Transverse colon (tissue), 4 donors: ENCODE measurements at regions not wholly inside any gene's neighbourhood (a gene's known extent, or its start where the extent isn't known, plus 50 kb on each side); places are given as distances from the start of the nearest gene placed in this dataset.

Experiments
- DNase-seq: peaks from one replicate; pipeline ENCODE4 v3.0.0-alpha.2; 2019
- H3K27ac ChIP-seq, 4 donors: fragments of 200-600 bp; sonication (generic); 2 replicates each; pipeline ENCODE4 v1.5.1; 2016 to 2018; ENCODE audit warnings: inconsistent platforms in 4 of 4
- H3K27me3 ChIP-seq: fragments of 200-600 bp; sonication (generic); 2 replicates; pipeline ENCODE4 v1.5.1; 2017; ENCODE audit warnings: inconsistent platforms
- H3K36me3 ChIP-seq, 4 donors: fragments of 200-600 bp; sonication (generic); 2 replicates each; pipeline ENCODE4 v1.5.1; 2017 to 2019; ENCODE audit warnings: inconsistent platforms in 4 of 4
- H3K4me1 ChIP-seq, 4 donors: fragments of 200-600 bp; sonication (generic); 2 replicates each; pipeline ENCODE4 v1.5.1; 2017 to 2020; ENCODE audit warnings: inconsistent platforms in 4 of 4
- H3K4me3 ChIP-seq, 4 donors: fragments of 200-600 bp; sonication (generic); 1 replicate in 1 of 4; 2 replicates in 3 of 4; pipeline versions ENCODE4 v1.5.1 to v1.6.1; 2017 to 2019; ENCODE audit warnings: inconsistent platforms in 4 of 4
- H3K9me3 ChIP-seq, 2 donors: fragments of 200-600 bp; sonication (generic); 2 replicates each; pipeline ENCODE4 v1.5.1; 2017 to 2019; ENCODE audit warnings: inconsistent platforms in 2 of 2
- CTCF ChIP-seq, 5 experiments: fragments of 200-600 bp in 3 of 5; fragments of 450-650 bp in 2 of 5; sonication (generic) in 3 of 5; IDR thresholded peaks; 1 replicate in 2 of 5; 2 replicates in 3 of 5; pipeline ENCODE4 v1.5.1; 2016 to 2017; ENCODE audit warnings: antibody characterized with exemption in 5 of 5, inconsistent platforms in 3 of 5, mild to moderate bottlenecking in 2 of 5, moderate library complexity in 1 of 5
- EP300 ChIP-seq: sonication (generic); formaldehyde crosslinking; IDR thresholded peaks from one replicate; pipeline ENCODE4 v1.6.1; 2017; ENCODE audit warnings: antibody characterized with exemption, low read depth
- POLR2A ChIP-seq: fragments of 450-650 bp; IDR thresholded peaks from one replicate; pipeline ENCODE4 v1.6.1; 2016; ENCODE audit warnings: antibody characterized with exemption, mild to moderate bottlenecking, moderate library complexity
- POLR2AphosphoS5 ChIP-seq, 3 donors: sonication (generic); formaldehyde crosslinking; IDR thresholded peaks; one replicate each; pipeline ENCODE4 v1.6.1; 2016; ENCODE audit warnings: antibody characterized with exemption in 3 of 3
- WGBS, 2 donors: methylation state at CpG; one replicate each; pipeline ENCODE4 v1.1.5; 2018; ENCODE audit warnings: low coverage in 1 of 2; 5-methylcytosine and 5-hydroxymethylcytosine counted together
- in situ Hi-C, 4 donors: fragments of 200-750 bp; cut with MboI; loops; one replicate each; pipeline versions ENCODE4 v1.15.0 to v1.15.1; 2017; ENCODE audit warnings: low sequenced_read_pairs in 3 of 4, low pct_ligation_motif_present in 1 of 4, low pct_unique_long_range_greater_than_20kb in 1 of 4
- intact Hi-C: fragments of 100-400 bp; cut with DNase I; formaldehyde crosslinking; loops from one replicate; pipeline ENCODE4 v1.15.1; 2023; ENCODE audit warnings: low total_unique reads

GRCh38 chr5:77869116-77869798 is 93.1 kb upstream of the TBCA start:
- Histone ChIP-seq H3K36me3 (no peaks in the 10 kb centered on the region), H3K9me3 (no peaks in the 10 kb centered on the region), H3K4me3 (no peak overlapping the region), H3K27me3 (no peaks in the 10 kb centered on the region), H3K27ac (no peak overlapping the region), H3K4me1 (no peaks in the 10 kb centered on the region)
- TF ChIP-seq POLR2A (no peak), CTCF (IDR thresholded peaks at IDR 0.05) (no peak), EP300 (no peak), POLR2AphosphoS5 (IDR thresholded peaks at IDR 0.05) (no peak)
- no peak for DNase-seq
- in situ Hi-C loops (no loop called here), intact Hi-C loops (no loop called here)
- 75 to 78% methylated on average over 5 to 11 of the region's 11 CpGs for WGBS, 2 donors

GRCh38 chr5:77867914-77868313 is 91.8 kb upstream of the TBCA start:
- TF ChIP-seq POLR2A = no peak
- TF ChIP-seq CTCF (IDR thresholded peaks at IDR 0.05) = no peak
- TF ChIP-seq EP300 = no peak
- no peak for TF ChIP-seq POLR2AphosphoS5 (IDR thresholded peaks at IDR 0.05)
- in situ Hi-C loops = no loop called here
- 83% methylated on average over 4 of the region's 4 CpGs; no CpG with 5 or more reads in 1 of the 2 donors for WGBS, 2 donors
- Histone ChIP-seq H3K27ac (no peak overlapping the region), H3K27me3 (no peaks in the 10 kb centered on the region), H3K9me3 (no peaks in the 10 kb centered on the region), H3K4me3 (no peak overlapping the region), H3K4me1 (no peaks in the 10 kb centered on the region), H3K36me3 (no peaks in the 10 kb centered on the region)
- intact Hi-C loops = no loop called here
- no peak for DNase-seq

GRCh38 chr5:77867194-77867691 is 91.1 kb upstream of the TBCA start:
- Histone ChIP-seq H3K36me3 (no peaks in the 10 kb centered on the region), H3K27me3 (no peaks in the 10 kb centered on the region), H3K27ac (no peak overlapping the region), H3K4me3 (no peak overlapping the region), H3K9me3 (no peaks in the 10 kb centered on the region), H3K4me1 (no peaks in the 10 kb centered on the region)
- TF ChIP-seq EP300 (no peak), CTCF (IDR thresholded peaks at IDR 0.05) (peak in 2 of 5 experiments; percentile 11)
- WGBS, 2 donors = 16 to 36% methylated on average over 2 of the region's 2 CpGs
- in situ Hi-C loops = no loop called here
- no peak for DNase-seq
- intact Hi-C loops = no loop called here

GRCh38 chr5:77866198-77866597 is 90.1 kb upstream of the TBCA start:
- TF ChIP-seq EP300 (no peak), POLR2A (no peak)
- no peak for DNase-seq
- Histone ChIP-seq H3K9me3 (no peaks in the 10 kb centered on the region), H3K36me3 (no peaks in the 10 kb centered on the region), H3K4me3 (no peak overlapping the region), H3K27ac (no peak overlapping the region), H3K27me3 (no peaks in the 10 kb centered on the region), H3K4me1 (no peaks in the 10 kb centered on the region)
- 83% methylated on average over 7 of the region's 7 CpGs; no CpG with 5 or more reads in 1 of the 2 donors for WGBS, 2 donors
- in situ Hi-C loops (no loop called here), intact Hi-C loops (no loop called here)

GRCh38 chr5:77864997-77865396 is 88.9 kb upstream of the TBCA start:
- intact Hi-C loops = no loop called here
- WGBS, 2 donors = 59% methylated on average over 8 of the region's 8 CpGs; no CpG with 5 or more reads in 1 of the 2 donors
- no peak for DNase-seq
- H3K36me3 ChIP-seq = no peaks in the 10 kb centered on the region
- no peak overlapping the region for H3K27ac ChIP-seq
- no peaks in the 10 kb centered on the region for H3K4me1 ChIP-seq
- H3K4me3 ChIP-seq = no peak overlapping the region
- no peaks in the 10 kb centered on the region for H3K27me3 ChIP-seq
- in situ Hi-C loops = no loop called here
- H3K9me3 ChIP-seq = no peaks in the 10 kb centered on the region
- TF ChIP-seq POLR2AphosphoS5 (IDR thresholded peaks at IDR 0.05) (no peak), CTCF (IDR thresholded peaks at IDR 0.05) (no peak), EP300 (no peak), POLR2A (no peak)
